NCI-H82 treated with DMSO at 0.1 percent for 48 hours (cell line): ENCODE measurements at regions not wholly inside any gene's neighbourhood (a gene's known extent, or its start where the extent isn't known, plus 50 kb on each side); places are given as distances from the start of the nearest gene placed in this dataset.
A peak's percentile ranks its signal among the peaks of the same experiment; 100 is the strongest.

Experiments
- DNase-seq: peaks from one replicate; lab custom pipeline; 2025; ENCODE audit not compliant: unreplicated experiment; lab: John Stamatoyannopoulos, UW

GRCh38 chr2:136407117-136407951 lies 289.4 kb upstream of the CXCR4 start:
- peak; percentile 20 for DNase-seq

GRCh38 chr2:136404925-136405324 lies 287.0 kb upstream of the CXCR4 start:
- no peak for DNase-seq

- DNase-seq, result no peak
These were observed 286.2 kb upstream of the CXCR4 start for GRCh38 chr2:136404176-136404575.

GRCh38 chr2:136402281-136402680 lies 284.3 kb upstream of the CXCR4 start:
- no peak for DNase-seq

GRCh38 chr2:136399667-136400289 lies 281.8 kb upstream of the CXCR4 start:
- DNase-seq, result no peak

GRCh38 chr2:136395582-136395981 lies 277.6 kb upstream of the CXCR4 start:
- DNase-seq, result no peak

- DNase-seq, result no peak
These were observed 276.4 kb upstream of the CXCR4 start for GRCh38 chr2:136394136-136395060.

- no peak for DNase-seq
These were observed 275.6 kb upstream of the CXCR4 start for GRCh38 chr2:136393514-136393913.

- no peak for DNase-seq
These were observed 275.1 kb upstream of the CXCR4 start for GRCh38 chr2:136392897-136393505.

- DNase-seq, result no peak
These were observed 271.9 kb upstream of the CXCR4 start for GRCh38 chr2:136389809-136390208.

- DNase-seq, result no peak
These were observed 268.1 kb upstream of the CXCR4 start for GRCh38 chr2:136386046-136386445.

- DNase-seq, result peak; percentile 60
These were observed 266.8 kb upstream of the CXCR4 start for GRCh38 chr2:136384531-136385303.

GRCh38 chr2:136383167-136383566 lies 265.2 kb upstream of the CXCR4 start:
- no peak for DNase-seq

GRCh38 chr2:136381722-136382633 lies 264.0 kb upstream of the CXCR4 start:
- DNase-seq, result no peak

- no peak for DNase-seq
These were observed 263.3 kb upstream of the CXCR4 start for GRCh38 chr2:136381245-136381644.

GRCh38 chr2:136378712-136379595 lies 261.0 kb upstream of the CXCR4 start:
- DNase-seq, result peak; percentile 63

- no peak for DNase-seq
These were observed 259.8 kb upstream of the CXCR4 start for GRCh38 chr2:136377423-136378382.
